Stimulated activated effector memory CD8-positive, alpha-beta T cell treated with anti-CD3 and anti-CD28 coated beads, Interleukin-12 subunit alpha, Interleukin-12 subunit beta, amount 100 ng/mL, for 72 hours (primary cell): ENCODE measurements at regions not wholly inside any gene's neighbourhood (a gene's known extent, or its start where the extent isn't known, plus 50 kb on each side); places are given as distances from the start of the nearest gene placed in this dataset.

Experiments
- ATAC-seq: fragments of 150-1000 bp; cut with Tn5 transposase; 2 replicates; pipeline ENCODE4 v1.10.0; 2021
- DNase-seq, 2 donors: peaks; one replicate each; pipeline ENCODE4 v3.0.0; 2021 to 2022; ENCODE audit warnings: low spot score in 2 of 2
- H3K27ac Mint-ChIP-seq: one replicate; pipeline ENCODE4 v1.8.0; 2022; ENCODE audit warnings: mild to moderate bottlenecking, mixed read lengths
- H3K36me3 Mint-ChIP-seq: one replicate; pipeline ENCODE4 v1.8.0; 2022; ENCODE audit warnings: mild to moderate bottlenecking, mixed read lengths
- H3K4me1 Mint-ChIP-seq: one replicate; pipeline ENCODE4 v1.8.0; 2022; ENCODE audit warnings: mixed read lengths
- H3K4me3 Mint-ChIP-seq: one replicate; pipeline ENCODE4 v1.8.0; 2022; ENCODE audit warnings: mild to moderate bottlenecking, mixed read lengths
- H3K9me3 Mint-ChIP-seq: one replicate; pipeline ENCODE4 v1.8.0; 2022; ENCODE audit warnings: mixed read lengths

DNA sequence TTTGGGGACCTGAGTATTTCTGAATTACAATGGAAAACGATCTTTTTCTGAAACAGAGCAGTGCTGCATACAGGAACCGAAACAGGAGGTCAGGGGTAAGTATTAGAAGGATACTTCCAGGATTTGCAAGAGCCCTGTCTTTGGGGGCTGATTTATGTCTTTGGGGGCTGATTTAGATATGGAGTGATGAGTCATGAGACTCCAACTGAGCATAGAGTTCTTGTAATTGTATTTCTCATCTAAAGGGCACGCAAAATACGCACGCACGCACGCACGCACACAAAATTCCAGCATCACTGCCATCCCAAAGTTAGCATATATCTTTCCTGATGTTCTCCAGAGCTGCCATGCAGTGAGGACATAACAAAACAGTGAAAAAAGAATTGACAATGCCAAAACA lies 414.8 kb upstream of the CCNH start:
- Mint-ChIP-seq H3K4me1 (no peaks in the 10 kb centered on the region), H3K36me3 (no peaks in the 10 kb centered on the region), H3K27ac (no peak overlapping the region), H3K4me3 (no peak overlapping the region), H3K9me3 (peaks cover 4% of the 10 kb centered on the region)
- DNase-seq (no peak), ATAC-seq (no peak)

- no peaks in the 10 kb centered on the region for H3K9me3 Mint-ChIP-seq
- no peak for DNase-seq
- H3K4me1 Mint-ChIP-seq = no peaks in the 10 kb centered on the region
- no peak for ATAC-seq
- H3K27ac Mint-ChIP-seq = no peak overlapping the region
- no peak overlapping the region for H3K4me3 Mint-ChIP-seq
- H3K36me3 Mint-ChIP-seq = no peaks in the 10 kb centered on the region
Measured at GRCh38 chr5:87826507-87826906, 413.8 kb upstream of the CCNH start.

DNA sequence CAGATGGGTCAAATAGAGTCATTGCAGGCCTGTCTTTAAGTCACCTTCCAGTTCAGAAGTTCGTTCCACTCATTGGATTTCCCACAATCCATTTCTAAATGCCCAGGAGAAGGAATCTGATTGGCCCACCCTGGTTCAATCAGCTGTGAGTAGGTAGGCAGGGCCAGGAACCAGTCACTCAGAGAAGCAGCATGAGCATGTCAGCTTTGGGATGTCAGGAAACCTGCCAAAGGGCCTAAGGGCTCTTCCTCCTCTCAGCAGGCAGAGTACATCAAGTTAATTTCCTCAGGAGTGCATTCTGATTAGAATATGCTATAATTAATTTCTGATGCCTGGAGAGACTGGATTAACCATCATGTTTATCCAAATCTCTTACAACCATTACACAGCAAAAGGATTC lies 412.9 kb upstream of the CCNH start:
- Mint-ChIP-seq H3K36me3 (no peaks in the 10 kb centered on the region), H3K4me1 (no peaks in the 10 kb centered on the region), H3K9me3 (no peaks in the 10 kb centered on the region), H3K27ac (no peak overlapping the region), H3K4me3 (no peak overlapping the region)
- no peak for ATAC-seq
- DNase-seq = no peak

DNA sequence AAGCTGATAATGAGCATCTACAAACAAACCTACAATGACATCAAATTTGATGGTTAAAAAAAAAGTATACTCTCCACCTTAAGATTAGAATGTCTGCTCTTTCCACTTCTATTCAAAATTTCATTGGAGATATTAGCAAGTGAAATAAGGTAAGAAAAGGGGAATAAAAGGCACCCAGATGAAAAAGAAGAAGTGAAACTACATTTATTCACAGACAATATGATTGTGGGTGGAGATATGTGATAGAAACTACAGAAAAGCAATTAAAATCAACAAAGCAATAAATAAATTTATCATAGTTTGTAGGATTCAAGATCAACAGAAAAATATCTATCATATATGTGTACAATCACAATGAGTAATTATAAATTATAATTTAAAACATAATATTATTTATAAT lies 395.1 kb upstream of the CCNH start:
- no peak for ATAC-seq
- H3K4me1 Mint-ChIP-seq = no peaks in the 10 kb centered on the region
- no peak for DNase-seq
- peaks cover 2% of the 10 kb centered on the region for H3K9me3 Mint-ChIP-seq
- H3K27ac Mint-ChIP-seq = no peak overlapping the region
- H3K36me3 Mint-ChIP-seq = no peaks in the 10 kb centered on the region
- H3K4me3 Mint-ChIP-seq = no peak overlapping the region

- Mint-ChIP-seq H3K9me3 (peaks cover 2% of the 10 kb centered on the region), H3K27ac (no peak overlapping the region), H3K36me3 (no peaks in the 10 kb centered on the region), H3K4me1 (no peaks in the 10 kb centered on the region), H3K4me3 (no peak overlapping the region)
- DNase-seq (no peak), ATAC-seq (no peak)
Measured at GRCh38 chr5:87803352-87803751, 390.6 kb upstream of the CCNH start.

DNA sequence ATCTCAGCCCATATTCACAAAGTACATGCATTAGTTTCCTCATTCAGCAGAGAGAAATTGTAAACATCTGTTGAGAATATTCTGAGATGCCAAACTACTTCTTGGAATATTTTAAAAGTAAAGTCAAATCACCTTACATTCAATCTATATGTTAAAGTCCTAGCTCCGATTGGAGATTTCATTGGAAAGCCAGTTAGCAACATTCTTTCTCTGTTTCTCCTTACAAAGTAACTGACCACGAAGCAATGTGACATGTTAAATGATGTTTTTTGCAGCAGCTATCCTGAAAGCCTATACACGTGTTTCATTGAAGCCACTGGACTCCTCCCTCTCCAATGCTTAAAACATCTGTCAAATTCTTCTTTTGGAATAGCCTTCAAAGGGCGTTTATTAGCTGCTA lies 379.1 kb upstream of the CCNH start:
- ATAC-seq (no peak), DNase-seq (no peak)
- no peak overlapping the region for H3K27ac Mint-ChIP-seq
- H3K36me3 Mint-ChIP-seq = no peaks in the 10 kb centered on the region
- H3K4me1 Mint-ChIP-seq = no peaks in the 10 kb centered on the region
- H3K4me3 Mint-ChIP-seq = no peak overlapping the region
- no peaks in the 10 kb centered on the region for H3K9me3 Mint-ChIP-seq

DNA sequence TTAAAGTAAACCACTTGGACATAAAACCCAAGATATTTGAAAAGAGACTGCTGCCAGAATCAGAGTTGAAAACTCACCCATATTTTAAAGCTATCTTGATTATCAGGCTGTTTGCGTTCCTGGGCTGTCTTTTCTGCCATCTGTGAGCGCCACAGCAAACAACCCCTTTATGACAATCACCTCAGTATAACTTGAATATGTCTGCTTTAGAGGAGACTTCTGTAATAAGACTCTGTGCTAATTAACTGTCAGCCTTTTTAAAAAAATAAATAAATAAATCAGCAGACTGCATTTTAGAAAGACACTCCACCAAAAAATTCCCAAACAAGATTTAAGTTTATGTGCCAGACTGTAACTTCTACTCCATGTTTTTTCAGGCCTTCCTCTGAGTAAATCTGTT lies 375.7 kb upstream of the CCNH start:
- Mint-ChIP-seq H3K9me3 (no peaks in the 10 kb centered on the region), H3K27ac (no peak overlapping the region), H3K36me3 (no peaks in the 10 kb centered on the region), H3K4me3 (no peak overlapping the region), H3K4me1 (no peaks in the 10 kb centered on the region)
- ATAC-seq (no peak), DNase-seq (no peak)

DNA sequence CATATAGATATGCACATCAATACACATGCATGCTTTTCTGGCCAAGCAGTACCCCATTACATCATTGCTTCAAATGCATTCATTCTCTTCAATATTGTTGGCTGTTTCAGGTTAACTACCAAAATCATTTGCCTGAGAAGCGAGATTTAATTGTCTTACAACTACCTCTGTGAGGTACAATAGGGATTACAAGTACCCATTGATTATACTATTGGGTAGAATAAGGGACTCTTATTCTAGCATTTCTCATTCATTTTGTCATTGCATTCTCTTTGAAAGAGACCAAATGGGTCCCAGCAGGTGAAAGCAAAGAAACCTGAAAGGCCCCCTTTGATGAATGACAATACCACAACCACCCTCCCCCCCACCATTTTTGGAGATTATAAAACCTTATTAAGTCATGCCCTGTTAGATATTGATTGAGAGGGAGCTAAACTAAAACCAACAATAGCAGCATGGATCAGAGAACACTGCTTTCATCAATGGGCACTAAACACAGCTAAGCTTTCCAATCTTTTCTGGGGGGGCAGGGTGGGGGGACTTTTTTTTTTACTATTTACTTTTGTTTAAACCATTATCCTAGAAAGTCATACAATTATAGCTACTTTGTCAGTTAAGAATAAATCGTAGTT lies 375.0 kb upstream of the CCNH start:
- Mint-ChIP-seq H3K27ac (no peak overlapping the region), H3K9me3 (no peaks in the 10 kb centered on the region), H3K4me1 (no peaks in the 10 kb centered on the region), H3K36me3 (no peaks in the 10 kb centered on the region), H3K4me3 (no peak overlapping the region)
- DNase-seq (no peak), ATAC-seq (no peak)

DNA sequence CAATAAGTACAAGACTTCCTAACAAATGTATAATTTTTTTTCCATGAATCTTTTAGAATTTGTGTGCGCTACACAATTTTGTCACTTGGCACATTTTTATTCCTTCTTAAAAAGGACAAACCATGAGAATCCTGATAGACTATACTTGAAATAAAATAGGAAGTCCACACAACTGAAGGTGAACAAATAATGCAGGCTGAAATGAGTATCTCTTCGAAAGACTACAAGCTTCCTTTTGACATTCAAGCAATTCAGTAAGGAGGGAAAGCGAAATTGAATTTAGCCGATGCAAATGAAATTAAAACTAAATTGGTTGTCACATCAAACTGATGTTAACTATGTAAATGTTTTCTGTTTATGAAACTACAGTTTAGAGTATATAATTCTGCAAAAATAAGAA lies 374.4 kb upstream of the CCNH start:
- ATAC-seq (no peak), DNase-seq (no peak)
- H3K4me3 Mint-ChIP-seq = no peak overlapping the region
- no peaks in the 10 kb centered on the region for H3K36me3 Mint-ChIP-seq
- H3K9me3 Mint-ChIP-seq = no peaks in the 10 kb centered on the region
- H3K4me1 Mint-ChIP-seq = no peaks in the 10 kb centered on the region
- no peak overlapping the region for H3K27ac Mint-ChIP-seq

DNA sequence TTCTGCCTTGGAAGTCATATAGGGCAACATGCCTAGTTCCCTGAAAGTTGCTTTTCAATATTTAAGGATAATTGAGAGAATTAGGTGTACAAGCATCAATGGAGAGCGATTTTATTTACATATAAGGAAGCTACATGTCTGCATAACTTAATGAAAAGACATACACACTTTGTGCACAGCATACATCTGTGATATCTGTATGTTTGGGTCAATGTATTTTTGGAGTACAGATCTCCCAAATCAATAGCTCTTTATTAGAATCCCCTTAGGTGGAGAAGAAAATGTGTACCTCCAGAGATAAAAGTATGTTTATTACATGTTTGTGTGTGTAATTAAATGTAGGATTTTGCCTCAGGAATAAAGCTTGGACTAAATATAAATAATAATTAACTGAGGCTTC lies 373.7 kb upstream of the CCNH start:
- Mint-ChIP-seq H3K4me3 (no peak overlapping the region), H3K36me3 (no peaks in the 10 kb centered on the region), H3K27ac (no peak overlapping the region), H3K9me3 (no peaks in the 10 kb centered on the region), H3K4me1 (no peaks in the 10 kb centered on the region)
- ATAC-seq (no peak), DNase-seq (no peak)

DNA sequence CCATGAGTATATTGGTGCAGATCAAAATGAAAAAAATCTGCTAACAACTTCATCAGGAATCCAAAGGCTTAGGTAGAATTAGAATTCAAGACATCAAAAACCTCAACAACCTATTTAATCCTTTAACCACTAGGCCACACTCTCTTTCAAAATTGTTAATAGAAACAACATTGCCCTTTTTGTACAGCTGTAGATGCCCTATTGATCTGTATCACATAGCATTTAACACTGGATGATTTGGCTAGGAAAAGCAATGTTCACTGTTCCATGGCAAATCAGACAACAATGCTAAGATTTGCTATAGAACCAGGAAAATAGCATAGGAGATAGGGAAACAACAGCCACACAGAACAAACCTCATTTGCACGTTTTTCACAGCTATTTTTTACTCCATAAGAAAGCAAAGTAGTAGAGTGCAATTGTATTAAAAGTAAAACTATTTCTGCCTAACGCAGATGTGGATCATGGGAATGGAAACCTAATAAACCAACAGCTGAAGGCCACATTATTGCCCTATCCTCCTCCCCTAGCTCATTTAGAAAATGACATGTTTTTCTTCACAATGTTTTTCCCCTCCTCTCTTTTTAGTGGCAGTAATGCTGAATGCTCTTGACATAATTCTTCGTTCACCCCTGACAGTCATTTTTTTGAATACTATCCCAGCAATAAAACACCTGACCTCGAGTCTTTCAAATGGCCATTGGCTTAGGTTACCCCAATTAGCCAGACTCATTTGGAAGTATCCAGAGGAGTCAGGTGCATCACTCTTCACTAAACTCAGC lies 373.0 kb upstream of the CCNH start:
- ATAC-seq = no peak
- Mint-ChIP-seq H3K27ac (no peak overlapping the region), H3K9me3 (no peaks in the 10 kb centered on the region)

GRCh38 chr5:87784879-87785495 lies 372.3 kb upstream of the CCNH start:
- no peaks in the 10 kb centered on the region for H3K4me1 Mint-ChIP-seq
- DNase-seq (no peak), ATAC-seq (no peak)
- H3K27ac Mint-ChIP-seq = no peak overlapping the region
- H3K9me3 Mint-ChIP-seq = no peaks in the 10 kb centered on the region
- H3K4me3 Mint-ChIP-seq = no peak overlapping the region
- H3K36me3 Mint-ChIP-seq = no peaks in the 10 kb centered on the region

More for the DNA sequence above, 373.0 kb upstream of the CCNH start:
- Mint-ChIP-seq H3K4me3 (no peak overlapping the region), H3K4me1 (no peaks in the 10 kb centered on the region), H3K36me3 (no peaks in the 10 kb centered on the region)
- DNase-seq = no peak

DNA sequence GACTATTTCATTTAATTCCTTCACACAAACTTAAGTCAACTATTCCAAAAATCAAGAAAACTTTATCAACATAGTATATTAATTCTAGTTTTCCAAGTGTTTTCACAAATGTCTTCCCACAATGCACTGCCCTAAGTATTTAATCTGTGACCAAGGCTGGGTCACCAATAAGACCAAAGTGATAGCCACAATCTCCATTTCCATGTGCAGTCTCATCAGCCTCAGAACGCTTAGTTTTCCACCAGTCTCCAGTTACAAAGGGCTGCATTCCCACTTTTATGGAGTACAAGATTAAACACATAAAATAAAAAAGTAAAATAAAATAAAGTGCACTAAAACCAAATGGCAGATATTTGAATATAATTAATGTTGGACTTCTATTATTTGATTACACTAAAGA lies 371.6 kb upstream of the CCNH start:
- Mint-ChIP-seq H3K27ac (no peak overlapping the region), H3K9me3 (no peaks in the 10 kb centered on the region), H3K4me1 (no peaks in the 10 kb centered on the region), H3K36me3 (no peaks in the 10 kb centered on the region), H3K4me3 (no peak overlapping the region)
- ATAC-seq (no peak), DNase-seq (no peak)

- Mint-ChIP-seq H3K4me1 (no peaks in the 10 kb centered on the region), H3K36me3 (no peaks in the 10 kb centered on the region), H3K27ac (no peak overlapping the region), H3K9me3 (no peaks in the 10 kb centered on the region), H3K4me3 (no peak overlapping the region)
- ATAC-seq = no peak
- DNase-seq = no peak
Measured at GRCh38 chr5:87782916-87783315, 370.2 kb upstream of the CCNH start.

GRCh38 chr5:87781976-87782375 lies 369.2 kb upstream of the CCNH start:
- no peaks in the 10 kb centered on the region for H3K4me1 Mint-ChIP-seq
- H3K9me3 Mint-ChIP-seq = no peaks in the 10 kb centered on the region
- DNase-seq (no peak), ATAC-seq (no peak)
- no peaks in the 10 kb centered on the region for H3K36me3 Mint-ChIP-seq
- no peak overlapping the region for H3K4me3 Mint-ChIP-seq
- H3K27ac Mint-ChIP-seq = no peak overlapping the region
